HG02623 (cell line): ENCODE measurements at regions not wholly inside any gene's neighbourhood (a gene's known extent, or its start where the extent isn't known, plus 50 kb on each side); places are given as distances from the start of the nearest gene placed in this dataset.

Experiments used
- ATAC-seq: cut with Tn5 transposase; IDR thresholded peaks from one replicate; pipeline ENCODE4 v1.9.1; 2021; ENCODE audit warnings: moderate library complexity; ENCODE audit not compliant: unreplicated experiment

DNA sequence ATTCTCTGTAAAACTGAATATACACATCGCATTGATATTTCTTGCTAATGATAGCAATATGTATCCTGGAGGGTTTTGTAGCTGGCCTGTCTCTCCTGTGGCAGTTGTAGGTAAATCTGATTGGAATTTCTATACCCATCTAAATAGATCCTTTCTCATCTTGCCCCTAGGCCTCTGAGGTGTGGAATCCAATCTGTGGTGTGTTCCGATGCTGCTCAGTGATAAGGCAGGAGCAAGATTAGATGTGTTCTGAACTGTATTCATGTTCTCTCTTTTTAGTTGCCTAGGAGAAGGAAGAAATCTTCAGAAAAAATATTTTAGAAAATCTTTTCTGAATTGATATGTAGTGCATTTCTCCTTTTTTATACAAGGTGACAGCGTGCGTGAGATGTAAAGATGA is 507.5 kb downstream of the NR2F1-AS1 start:
- ATAC-seq, result no peak

- no peak for ATAC-seq
These were observed 508.1 kb downstream of the NR2F1-AS1 start for GRCh38 chr5:93072831-93073459.

GRCh38 chr5:93071710-93072109 is 509.3 kb downstream of the NR2F1-AS1 start:
- no peak for ATAC-seq

DNA sequence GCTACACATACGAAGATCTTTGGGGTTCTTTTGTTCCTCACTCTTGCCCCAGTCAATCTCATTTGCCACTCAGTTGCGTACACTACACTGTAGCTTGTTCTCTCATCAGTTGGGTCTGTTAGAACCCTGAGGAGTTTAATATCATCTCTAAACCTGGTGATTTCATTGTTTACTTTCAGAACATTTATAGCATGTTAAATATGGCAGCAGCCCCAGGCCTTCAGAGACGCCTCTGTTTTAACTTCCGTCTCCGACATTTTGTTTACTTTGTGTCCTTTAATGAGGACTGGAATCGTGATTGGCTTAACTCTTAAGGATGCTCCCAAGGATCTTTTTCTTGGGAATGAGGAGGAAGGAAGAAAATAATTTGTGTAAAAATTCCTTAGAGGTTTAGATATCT is 510.1 kb downstream of the NR2F1-AS1 start:
- ATAC-seq, result no peak

DNA sequence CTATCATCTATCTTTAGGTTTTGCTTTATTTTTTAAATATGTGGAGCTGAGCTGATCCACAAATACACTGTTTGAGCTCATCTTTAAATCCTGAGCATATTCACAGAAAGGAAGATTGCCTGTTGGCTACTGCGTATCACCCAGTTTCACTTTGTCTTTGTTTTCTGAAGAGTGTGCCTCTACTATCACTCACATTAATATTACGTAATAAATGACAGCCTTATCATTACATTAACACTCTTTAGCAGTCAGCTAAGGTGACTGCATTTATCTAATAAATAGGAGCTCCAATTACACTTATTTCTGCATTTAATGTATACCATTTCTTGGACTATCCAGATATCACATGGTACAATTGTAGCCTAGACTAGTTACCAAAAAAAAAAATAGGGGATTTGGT is 511.7 kb downstream of the NR2F1-AS1 start:
- ATAC-seq, result no peak

GRCh38 chr5:93062548-93062947 is 518.5 kb downstream of the NR2F1-AS1 start:
- no peak for ATAC-seq

- no peak for ATAC-seq
These were observed 522.7 kb downstream of the NR2F1-AS1 start for GRCh38 chr5:93058309-93058708.

- no peak for ATAC-seq
These were observed 523.7 kb downstream of the NR2F1-AS1 start for GRCh38 chr5:93057311-93057710.

DNA sequence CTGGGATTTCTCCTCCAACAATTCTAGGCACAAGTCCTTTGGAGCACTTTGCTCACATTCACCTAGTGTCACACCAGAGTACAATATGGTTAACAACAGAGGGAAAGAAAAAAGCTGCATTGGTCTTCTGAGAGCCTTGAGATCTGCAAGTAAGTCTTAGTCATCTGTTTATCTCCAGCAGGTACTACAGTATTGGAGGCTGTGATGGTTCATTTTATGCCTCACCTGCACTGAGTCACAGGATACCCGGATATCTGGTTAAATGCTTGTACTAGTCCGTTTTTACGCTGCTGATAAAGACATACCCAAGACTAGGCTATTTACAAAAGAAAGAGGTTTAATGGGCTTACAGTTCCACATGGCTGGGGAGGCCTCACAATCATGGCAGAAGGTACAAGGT is 525.0 kb downstream of the NR2F1-AS1 start:
- no peak for ATAC-seq

GRCh38 chr5:93055561-93055960 is 525.5 kb downstream of the NR2F1-AS1 start:
- no peak for ATAC-seq

GRCh38 chr5:93054424-93055163 is 526.4 kb downstream of the NR2F1-AS1 start:
- ATAC-seq, result no peak

GRCh38 chr5:93053825-93054224 is 527.2 kb downstream of the NR2F1-AS1 start:
- no peak for ATAC-seq

- ATAC-seq, result no peak
These were observed 532.2 kb downstream of the NR2F1-AS1 start for GRCh38 chr5:93048858-93049257.

DNA sequence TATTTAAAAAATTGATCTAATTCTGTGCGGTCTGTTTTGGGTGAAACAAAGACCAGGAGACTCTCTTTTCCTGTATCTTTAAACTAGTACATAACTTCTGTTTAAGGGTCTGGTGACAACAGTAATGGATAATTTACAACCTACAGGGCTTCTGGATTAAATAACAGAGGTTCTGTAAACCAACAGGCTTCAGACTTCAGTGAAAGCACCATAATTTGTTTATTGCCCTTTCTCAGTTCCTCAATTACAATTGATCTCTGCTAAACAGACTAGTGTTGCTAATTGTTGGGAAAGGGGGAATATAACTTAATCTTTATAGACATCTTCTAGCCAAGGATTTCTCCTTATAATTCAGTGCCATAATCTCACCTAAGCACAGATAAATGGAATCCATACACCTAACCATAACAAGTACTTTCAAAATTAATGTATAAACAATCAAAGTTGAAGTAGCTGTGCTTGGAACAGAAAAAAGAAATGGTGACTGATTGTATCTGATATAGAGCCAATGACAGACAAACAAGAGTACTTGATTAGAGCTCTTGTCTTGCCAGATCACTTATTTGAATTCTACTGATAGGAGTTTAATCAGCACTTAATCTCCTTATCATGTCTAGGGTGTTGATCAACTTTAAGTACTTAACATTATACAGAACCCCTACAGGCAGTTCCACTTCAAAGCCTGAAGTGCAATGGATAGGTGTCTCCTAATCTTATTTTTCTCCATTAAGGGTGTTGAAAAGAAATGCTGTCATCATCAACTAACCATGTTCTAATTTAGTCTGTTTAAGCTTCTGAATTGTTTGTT is 536.0 kb downstream of the NR2F1-AS1 start:
- no peak for ATAC-seq

GRCh38 chr5:93039888-93040287 is 541.1 kb downstream of the NR2F1-AS1 start:
- no peak for ATAC-seq

- ATAC-seq, result no peak
These were observed 546.1 kb downstream of the NR2F1-AS1 start for GRCh38 chr5:93034621-93035590.

GRCh38 chr5:93022796-93023447 is 558.1 kb downstream of the NR2F1-AS1 start:
- ATAC-seq, result no peak

DNA sequence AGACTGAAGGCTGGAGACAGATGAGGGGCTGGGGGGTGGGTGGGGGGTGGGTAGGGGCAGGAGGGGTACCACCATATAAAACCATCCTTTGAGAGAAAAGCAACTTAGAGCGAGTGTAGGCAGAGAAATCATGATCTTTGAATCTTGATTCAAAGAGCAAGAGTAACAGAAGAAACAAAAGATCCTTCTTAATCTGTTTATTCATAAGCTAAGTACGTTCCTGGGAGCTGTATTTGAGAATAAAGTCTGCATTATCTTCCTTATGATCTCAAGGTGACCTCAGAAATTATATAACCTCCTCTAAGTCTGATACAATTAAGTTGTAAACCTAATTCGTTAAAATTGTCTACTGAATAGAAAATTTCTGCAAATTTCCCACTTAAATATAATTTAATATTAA is 558.8 kb downstream of the NR2F1-AS1 start:
- no peak for ATAC-seq

GRCh38 chr5:93019896-93020295 is 561.1 kb downstream of the NR2F1-AS1 start:
- ATAC-seq, result no peak

DNA sequence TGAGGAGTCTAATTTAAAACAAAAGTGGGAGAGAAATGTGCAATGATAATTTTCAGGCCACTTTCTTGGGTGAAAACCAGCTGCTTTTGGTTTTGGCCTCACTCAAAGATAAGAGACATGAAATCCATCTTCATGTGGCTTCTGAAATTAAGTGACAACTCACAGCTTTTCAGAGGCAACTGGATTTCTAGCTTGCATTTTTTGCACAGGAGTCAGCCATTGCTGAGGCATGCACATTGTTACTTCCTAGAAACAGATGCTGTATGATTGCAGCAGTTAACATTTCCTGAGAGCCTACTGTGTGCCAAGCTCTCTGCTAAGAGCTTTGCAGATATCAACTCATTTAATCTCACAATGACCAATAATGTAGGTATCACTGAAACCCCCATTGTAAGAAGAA is 562.6 kb downstream of the NR2F1-AS1 start:
- ATAC-seq, result no peak
